CD4-positive, alpha-beta T cell treated with Interleukin-6 for 4 hours (primary cell): ENCODE measurements at regions not wholly inside any gene's neighbourhood (a gene's known extent, or its start where the extent isn't known, plus 50 kb on each side); places are given as distances from the start of the nearest gene placed in this dataset.
"Not testable (repeated sequence)": the region's sequence is repeated elsewhere in the genome, so short reads cannot be mapped to it uniquely, and the experiment has no call there.

Source experiments
- DNase-seq: peaks from one replicate; pipeline ENCODE4 v3.0.0-alpha.2; 2020; ENCODE audit warnings: mixed read lengths

DNA sequence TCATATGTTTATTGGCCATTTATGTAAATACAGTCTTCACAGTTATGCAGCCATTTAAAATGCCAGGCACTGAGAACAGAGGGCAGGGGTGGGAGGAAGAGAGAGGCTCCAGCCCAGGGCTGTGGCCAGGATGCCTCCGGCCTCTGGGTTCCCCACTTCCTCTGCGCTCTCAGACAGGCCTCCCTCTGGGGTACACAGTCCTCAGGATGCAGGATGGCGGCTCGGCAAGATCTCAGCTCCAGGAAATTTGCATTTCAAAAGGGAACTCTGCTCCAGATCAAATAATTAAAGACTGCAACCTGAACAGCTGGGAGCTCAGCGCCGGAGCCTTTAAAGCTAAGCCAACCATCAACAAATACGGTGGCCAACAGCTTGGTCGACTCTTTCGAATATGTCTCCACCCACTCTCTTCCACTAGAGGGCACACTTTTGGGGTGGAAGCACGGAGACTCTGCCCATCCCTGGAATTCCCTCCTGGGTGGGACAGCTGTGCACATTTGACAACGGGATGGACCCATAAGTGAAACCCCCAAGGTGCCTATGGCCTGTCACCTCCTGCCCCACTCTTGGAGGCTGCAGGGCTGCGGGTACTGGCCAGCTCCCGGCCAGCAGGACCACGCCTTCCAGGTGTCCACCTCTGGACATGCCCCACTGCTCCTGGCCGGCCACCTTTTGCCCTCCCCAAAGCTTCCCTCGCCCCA, 1044.7 kb downstream of the BRD1 start:
- DNase-seq, result no peak

DNA sequence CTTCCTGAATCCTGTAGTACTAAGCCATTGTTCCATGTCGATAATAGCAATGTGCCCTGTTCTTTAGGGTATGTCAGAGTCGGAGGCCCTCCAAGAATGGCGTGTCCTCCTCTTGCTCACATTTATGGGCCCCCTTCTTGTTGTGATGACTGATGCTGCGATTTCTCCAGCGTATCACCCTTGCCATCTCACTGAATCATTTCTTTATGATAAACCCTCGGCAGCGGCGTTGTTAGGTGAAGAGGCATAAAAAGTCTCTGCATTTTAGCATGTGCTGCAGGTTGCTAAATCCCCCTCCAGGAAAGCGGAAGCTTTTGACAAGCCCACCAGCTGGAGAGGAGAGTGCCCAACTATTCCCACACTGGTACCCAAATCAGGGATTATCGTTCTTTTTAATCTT, 1045.3 kb downstream of the BRD1 start:
- DNase-seq, result no peak

DNA sequence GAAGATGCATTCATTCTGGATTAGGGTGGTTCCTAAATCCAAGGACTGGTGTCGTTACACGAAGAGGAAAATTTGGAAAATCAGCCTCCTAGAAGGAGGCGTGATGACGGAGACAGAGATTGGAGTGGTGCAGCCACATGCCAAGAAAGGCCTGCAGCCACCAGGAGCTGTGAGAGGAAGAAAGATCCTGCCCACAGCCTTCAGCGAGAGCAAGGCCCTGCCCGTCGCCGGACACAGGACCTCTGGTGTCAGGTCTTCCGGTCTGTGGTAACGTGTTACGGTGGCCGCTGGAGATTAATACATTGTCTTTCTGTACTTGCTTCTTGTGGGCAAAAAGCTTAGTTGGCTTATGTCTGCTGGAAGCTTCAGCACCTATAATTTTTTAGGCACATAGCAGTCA, 1045.8 kb downstream of the BRD1 start:
- DNase-seq, result no peak

DNA sequence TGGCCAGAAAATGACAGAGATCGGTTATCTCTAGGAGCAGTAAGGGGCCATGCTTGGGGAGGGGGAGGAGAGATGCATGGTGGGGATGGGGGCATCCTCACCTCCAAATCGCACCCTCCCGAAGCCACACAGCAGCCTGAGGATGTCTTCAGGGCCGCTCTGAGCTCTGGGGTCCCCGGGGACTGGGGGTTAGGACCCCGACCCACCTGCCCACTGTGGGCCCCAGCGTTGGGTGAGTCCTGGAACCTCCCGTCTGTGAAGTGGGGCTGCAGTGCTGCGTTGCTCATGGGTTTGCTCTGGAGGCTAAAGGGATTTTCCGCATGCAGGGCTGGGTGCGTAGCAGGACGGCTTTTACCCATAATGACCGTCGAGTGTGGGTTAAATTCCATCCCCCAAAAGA, 1046.3 kb downstream of the BRD1 start:
- DNase-seq, result no peak

DNA sequence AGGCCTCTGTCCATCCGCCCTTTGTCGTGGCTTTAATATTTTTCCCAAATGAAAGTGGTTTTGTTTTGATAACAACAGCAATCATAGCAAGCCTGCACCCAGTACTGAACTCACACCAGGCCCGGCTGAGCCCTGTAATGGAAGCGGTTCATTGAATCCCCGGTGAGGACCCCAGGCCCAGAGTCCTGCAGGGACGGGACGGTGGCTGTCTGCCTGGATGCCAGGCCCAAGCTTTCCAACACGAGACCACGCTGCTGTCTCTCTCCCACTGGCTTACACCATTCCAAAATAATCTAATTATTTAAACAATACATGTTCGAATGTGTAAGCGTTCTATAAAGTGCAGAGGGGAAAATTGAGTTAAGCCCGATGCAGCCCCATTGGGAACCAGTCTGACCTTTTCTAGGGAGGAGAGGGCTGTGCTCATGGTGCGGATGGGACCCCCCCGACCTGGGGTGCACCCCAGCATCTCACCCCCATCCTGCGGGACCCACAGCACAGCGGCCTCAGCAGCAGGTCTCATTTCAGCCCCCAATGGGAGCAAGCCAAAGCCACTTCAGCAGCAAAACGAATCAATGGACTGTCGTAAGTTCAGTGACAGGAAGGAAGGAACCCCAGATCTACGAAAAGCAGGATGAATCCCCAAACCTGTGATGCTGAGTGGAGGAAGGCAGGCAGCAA, 1046.9 kb downstream of the BRD1 start:
- DNase-seq, result no peak

DNA sequence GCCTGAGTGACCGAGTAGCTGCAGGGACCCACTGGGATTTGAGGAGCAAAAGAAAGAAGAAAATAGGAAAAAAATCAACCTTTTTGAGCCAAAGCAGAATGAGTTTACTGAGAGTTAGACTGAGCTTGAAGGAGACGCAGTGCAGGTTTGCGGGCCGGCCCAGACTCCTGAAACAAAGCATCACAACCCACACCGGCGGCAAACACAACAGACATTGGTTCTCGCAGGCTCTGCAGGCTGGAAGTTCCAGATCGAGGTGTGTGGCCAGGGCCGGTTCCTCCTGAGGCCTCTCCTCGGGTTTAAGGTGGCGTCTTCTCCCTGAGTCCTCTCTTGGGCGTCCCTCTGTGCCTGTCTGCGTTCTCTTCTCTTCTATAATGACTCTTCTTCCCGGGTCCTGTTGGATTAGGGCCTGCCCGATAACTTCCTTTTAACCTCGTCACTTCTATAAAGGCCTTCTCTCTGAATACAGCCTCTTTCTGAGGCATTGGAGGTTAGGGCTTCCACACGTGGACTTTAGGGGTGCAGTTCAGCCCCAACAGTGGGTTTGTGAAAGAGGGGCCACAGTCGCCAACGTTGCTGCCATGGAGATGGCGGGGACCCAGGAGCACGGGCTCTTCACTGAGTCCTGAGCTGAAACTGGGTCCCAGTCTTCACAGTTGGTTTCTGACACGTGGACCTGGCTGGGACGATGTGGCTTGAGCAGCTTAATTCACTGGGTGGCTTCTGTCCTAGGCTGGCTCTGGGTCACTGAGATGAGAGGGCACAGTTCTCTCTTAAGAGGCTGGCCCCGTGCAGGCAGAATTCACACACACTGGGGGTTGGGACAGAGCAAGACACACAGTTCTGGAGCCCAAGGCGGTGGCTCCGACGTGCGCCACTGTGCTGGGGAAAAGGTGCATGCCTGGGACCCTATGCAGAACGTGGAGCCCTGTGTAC, 1047.7 kb downstream of the BRD1 start:
- no peak for DNase-seq

DNA sequence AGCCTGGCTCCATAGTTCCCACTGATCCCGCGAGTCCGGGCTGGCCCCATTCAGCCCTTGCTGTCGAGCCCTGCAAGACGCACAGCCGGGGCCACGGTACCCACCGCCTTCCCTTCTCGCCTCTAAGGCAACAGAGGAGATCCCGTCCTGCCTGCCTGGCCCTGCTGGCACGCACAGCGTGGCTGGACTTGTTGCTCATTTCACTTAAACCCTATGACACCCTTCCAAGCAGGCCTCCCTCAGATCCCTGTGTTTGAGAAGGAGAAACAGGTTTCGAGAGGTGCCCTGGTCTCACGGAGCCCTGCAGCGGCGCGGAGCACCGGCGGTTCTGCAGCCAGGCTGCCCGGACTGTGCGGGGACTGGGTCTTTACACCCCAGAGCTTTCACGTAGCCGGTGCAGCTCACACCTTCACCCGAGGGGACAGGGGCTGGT, 1048.4 kb downstream of the BRD1 start:
- DNase-seq, result no peak

DNA sequence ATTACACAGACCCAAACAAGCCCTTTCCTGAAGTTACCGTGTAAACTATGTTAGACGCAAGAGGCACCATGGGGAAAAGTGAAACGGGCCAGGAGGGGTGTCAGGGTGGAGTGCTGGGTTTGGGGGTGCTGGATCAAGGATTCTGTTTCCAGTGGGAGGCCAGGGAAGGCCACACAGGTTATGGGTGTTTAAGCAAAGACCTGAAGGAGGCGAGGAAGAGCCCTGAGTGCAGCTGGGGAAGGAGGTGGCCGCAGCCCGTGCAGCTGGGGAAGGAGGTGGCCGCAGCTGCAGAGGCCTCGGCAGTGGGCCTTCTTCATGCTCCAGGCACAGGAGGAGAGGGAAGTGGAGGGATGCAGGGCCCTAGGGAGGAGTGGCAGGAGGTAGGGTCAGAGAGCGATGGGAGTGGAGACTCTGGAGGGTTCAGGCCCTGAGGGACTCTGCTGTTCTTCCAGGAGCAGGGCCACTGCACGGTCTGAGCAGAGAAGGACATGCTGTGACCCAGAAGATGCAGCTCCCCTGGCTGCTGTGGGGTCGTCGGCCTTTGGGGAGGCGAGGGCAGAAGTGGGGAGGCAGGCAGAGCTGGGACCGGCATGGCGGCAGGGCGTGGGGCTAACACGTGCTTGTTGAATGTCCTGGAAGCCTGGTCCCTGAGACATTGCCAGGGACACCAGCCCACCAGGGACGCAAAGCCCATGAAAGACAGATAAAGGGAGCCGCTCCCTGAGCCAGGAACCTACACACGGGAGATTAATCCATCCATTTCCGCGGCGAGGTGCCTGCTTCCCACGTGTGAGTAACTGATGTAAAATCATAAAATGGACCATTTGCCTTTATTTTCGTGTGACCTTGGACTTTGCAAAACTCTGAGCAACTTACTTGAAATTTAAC, 1049.1 kb downstream of the BRD1 start:
- no peak for DNase-seq

DNA sequence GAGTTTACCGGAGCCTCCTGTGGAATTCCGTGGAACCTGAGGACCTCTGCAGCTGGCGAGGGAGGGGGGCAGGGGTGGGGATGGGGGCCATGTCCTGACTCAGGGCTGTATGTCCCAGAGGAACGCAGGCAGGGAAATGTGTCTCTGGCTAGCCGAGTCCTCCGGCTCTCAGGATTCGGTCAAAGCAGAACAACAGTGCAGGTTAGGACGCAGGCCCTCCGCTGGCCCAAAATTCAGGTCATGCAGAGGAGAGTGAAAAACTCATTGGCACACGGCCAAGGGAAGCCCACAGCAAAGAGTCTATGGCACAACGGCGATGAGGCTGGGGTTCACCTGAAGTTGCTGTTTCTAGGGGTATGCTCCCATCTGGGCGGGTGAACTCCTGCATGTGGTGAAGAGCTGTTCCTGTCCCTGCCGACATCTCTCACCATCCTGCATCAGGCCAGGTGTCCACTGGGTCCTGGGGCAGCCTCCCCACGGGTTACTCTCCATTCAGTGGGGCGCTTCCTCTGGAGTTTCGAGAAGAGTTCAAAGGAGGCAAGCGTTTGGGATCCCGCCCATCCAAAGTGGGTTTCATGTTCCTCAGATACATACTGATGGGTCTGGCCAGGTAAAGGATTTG, 1055.3 kb downstream of the BRD1 start:
- DNase-seq, result no peak

DNA sequence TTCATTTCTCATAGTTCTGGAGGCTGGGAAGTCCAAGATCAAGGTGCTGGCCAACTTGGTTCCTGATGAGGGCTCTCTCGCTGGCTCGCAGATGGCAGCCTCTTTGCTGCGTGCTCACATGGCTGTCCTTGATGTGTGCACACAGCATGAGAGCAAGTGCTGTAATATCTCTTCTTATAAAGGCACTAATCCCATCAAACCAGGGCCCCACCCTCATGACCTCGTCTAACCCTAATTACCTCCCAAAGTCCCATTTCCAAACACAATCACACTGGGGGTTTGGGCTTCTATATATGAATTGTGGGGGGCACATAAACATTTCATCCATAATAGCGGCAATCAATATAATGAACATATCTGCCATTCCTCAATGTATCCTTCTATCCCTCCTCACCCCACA, 1062.1 kb downstream of the BRD1 start:
- DNase-seq, result no peak

DNA sequence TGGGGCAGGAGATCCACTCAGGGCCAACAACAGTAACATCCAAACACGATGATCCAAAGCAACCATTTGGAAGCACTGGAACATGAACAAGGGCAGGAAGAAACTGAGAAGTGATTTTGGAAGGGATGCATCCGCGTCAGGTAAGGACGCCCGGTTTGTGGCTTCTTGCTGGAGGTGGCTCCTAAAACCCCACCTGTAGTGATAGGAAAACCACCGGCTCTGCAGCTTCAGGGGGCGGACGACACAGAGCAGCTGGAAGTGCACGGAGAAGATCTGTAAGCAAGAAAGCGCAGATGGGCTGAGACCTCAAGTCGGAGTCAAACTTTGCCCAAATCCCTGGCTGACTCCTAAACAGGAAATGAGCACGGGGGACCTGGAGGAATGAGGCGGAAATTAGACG, 1066.1 kb downstream of the BRD1 start:
- DNase-seq, result no peak

DNA sequence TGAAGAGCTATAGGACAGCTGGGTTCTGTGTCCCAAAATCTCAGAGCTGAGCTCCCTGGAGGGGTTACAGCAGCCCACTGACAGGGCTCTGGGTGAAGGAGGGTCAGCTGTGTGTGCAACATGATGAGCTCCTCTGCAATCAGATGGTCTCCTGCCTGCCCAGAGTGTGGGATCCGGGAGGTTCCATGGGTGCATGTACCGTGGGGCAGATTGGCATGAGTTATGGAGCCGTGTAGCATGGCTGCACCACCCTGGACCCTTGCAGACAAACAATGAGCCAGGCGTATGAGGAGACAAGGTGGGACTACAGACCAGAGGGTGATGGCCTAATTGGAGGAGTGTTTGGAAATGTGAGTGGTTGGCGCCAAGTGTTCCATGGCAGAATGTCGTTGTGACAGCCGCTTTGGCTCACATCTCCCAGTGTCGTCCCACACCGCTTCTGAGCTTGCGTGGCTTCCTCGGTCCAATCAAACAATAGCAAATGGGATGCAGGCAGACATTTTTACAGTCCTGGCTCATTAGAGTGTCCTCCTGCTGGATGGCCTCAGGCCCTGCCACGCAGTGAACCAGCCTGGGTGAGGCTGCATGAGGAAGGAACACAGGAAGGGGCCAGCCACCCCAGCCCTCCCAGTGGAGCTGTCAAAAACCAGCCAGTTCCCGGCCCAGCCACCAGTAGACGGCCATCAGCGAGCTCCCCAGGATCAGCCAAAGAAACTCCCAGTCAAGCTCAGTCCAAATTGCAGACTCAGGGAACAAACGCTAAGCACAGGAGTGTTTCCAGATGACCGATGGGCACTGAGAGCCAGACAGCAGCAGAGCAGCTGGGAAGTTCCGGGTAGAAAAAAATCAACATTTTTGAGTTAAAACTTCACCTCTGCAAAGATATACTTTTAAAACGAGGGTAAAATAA, 1066.9 kb downstream of the BRD1 start:
- DNase-seq, result no peak

DNA sequence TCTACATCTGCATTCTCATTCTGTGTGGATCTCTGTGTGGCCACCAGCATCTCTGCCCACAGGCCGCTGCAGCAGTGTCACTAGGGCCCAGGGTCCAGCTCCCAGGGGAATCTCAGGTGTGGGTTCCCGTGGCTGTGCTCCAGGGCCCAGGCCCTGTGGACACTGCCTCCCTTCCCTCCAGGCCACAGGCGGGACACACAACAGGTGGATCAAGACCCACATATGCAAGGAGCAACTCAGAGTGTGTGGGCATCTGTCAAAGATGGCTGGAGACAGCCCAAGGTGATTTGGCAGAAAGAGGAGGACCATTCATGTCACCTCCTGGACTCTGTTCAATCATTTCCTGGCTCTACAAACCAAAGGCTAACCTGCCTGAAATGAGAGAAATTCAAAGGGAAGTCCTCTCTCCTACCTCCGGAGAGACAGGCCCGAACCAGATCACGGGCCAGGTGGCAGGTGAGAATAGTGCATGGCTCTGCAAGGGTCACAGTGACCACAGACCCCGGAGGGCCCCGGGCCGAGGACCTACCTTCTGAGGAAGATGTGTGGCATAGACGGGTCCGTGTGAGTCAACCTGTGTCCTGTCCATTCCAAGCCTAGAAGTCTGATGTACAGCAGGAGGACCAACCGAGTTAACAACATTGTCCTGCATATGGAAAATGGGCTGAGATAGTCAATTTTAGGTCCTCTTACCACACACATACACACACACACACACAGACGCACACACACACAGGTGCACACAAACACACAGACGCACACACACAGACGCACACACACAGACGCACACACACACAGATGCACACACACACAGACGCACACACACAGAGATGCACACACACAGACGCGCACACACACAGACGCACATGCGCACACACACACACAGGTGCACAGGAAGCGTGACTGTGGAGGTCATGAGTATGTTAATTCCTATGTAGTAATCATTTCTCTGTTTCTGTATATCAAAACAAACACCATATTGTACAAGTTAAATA, 1068.5 kb downstream of the BRD1 start:
- no peak for DNase-seq

DNA sequence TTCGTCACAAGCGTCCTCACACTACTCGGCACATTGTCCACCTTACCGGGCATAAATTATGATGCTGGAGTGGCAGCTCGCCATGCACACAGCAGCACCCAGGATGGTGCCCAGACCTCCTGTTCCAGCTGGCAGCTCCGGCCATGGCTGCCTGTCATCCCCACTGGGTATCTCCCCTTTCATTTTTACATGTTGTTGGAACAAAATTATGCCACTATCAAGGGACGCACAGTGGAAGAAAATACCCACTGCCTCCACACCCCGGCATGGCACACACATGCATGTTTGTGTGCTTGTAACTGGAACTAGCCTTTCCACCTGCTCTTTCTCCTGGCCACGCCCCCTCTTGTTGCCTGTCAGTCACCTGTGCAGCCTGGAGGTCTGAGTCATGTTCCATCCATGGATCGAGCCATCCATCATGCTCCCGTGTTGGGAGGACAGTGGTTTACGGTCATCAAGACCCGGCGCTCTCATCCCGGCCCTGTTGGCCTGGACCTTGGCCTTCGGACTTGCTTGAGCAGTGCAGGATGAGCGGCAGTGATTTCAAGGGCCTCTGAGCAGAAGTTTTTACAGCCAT, 1069.6 kb downstream of the BRD1 start:
- no peak for DNase-seq

DNA sequence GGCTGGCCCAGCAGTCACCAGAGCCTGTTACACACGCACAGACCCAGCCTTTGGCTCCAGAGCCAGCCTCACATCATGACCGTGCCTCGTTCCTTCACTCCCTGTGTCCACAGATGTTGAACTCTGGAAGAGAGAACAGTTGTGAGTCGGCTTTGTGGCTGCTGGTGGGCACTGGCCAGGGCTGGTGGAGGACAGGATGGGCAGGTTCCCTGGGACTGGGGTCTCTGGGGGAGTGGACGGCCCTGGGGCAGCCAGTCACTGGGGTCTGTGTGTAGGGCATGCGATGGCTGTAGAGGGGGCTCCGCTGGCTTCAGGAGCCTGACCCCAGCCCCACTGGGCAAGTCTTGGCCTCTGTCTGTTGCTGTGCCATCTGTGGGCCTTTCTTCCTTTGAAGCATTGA, 1070.1 kb downstream of the BRD1 start:
- no peak for DNase-seq

DNA sequence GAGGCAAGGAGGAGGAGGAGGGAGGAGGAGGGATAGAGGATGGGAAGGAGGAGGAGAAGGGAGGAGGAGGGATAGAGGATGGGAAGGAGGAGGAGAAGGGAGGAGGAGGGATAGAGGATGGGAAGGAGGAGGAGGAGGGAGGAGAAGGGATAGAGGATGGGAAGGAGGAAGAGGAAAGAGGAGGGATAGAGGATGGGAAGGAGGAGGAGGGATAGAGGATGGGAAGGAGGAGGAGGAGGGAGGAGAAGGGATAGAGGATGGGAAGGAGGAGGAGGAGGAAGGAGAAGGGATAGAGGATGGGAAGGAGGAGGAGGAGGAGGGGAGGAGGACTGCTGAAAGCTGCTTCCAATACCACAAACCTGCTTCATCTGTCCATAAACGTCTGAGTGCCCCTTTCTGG, 1070.5 kb downstream of the BRD1 start:
- DNase-seq, result not testable (repeated sequence)

DNA sequence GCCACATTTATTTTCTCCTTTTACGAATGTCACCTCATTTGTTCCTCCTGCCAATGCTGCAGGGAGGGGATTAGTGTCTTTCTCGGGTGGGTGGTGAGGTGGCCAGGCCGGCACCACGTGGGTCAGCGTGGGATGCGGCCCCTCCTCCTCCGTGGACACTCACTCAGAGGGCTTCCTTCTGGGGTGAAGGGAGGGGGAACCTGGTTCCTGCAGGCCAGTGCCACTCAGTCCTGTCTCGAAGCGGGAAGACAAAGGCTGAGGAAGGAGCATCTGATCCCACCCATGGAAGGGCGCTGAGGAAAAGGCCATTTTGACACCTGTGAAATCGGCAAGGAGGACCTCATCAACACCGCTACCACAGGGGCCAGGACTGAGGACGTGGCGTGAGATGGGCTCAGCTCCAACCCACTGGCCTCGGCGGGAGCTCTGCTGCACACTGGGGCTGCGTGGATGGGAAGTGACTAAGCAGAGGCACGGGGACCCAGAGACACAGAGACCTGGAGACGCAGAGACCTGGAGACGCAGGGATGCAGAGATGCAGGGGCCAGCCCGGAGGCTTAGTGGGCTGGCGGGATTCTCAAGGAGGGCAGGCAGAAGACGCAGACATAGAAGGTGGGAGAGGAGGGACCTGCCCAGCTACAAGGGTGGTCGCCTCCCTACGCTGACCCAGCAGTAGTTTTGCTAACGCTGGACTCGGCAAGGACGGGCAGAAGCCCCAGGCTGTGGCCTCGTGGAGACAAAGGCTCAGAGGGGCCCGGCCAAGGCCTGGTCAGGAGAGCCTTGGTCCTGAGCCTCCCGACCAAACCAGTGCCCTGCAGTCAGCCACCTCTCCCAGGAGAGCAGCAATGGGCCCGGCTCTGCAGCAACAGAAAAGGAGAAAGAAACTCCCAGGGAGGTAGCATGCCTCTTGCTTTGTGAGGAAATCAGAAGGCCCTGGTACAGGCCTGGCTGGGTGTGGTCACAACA, 1071.2 kb downstream of the BRD1 start:
- DNase-seq, result no peak
